Posterior cingulate gyrus (tissue), 11 donors: ENCODE measurements at regions not wholly inside any gene's neighbourhood (a gene's known extent, or its start where the extent isn't known, plus 50 kb on each side); places are given as distances from the start of the nearest gene placed in this dataset.
A peak's percentile ranks its signal among the peaks of the same experiment; 100 is the strongest.
"Not testable (repeated sequence)": the region's sequence is repeated elsewhere in the genome, so short reads cannot be mapped to it uniquely, and the experiment has no call there.

ENCODE experiments used
- DNase-seq, 10 donors: peaks; one replicate each; pipeline versions ENCODE4 v3.0.0 to v3.0.0-alpha.2; 2020 to 2021; ENCODE audit warnings: mixed read lengths in 3 of 10
- intact Hi-C: fragments of 100-400 bp; cut with DNase I; formaldehyde crosslinking; loops from one replicate; pipeline ENCODE4 v1.15.1; 2023

GRCh38 chr14:39568809-39569538, 136.7 kb upstream of the FBXO33 start:
- no peak for DNase-seq
- intact Hi-C loops, result no loop called here

- DNase-seq, result no peak
These were observed 134.6 kb upstream of the FBXO33 start for GRCh38 chr14:39566795-39567194.

GRCh38 chr14:39563361-39563760, 131.1 kb upstream of the FBXO33 start:
- DNase-seq, result no peak
- intact Hi-C loops, result no loop called here

More at GRCh38 chr14:39566795-39567194, 134.6 kb upstream of the FBXO33 start:
- intact Hi-C loops, result no loop called here

- intact Hi-C loops, result no loop called here
- DNase-seq, result no peak
These were observed 129.9 kb upstream of the FBXO33 start for GRCh38 chr14:39562175-39562574.

GRCh38 chr14:39558525-39558924, 126.3 kb upstream of the FBXO33 start:
- intact Hi-C loops, result no loop called here
- no peak for DNase-seq

GRCh38 chr14:39555749-39556148, 123.5 kb upstream of the FBXO33 start:
- intact Hi-C loops, result no loop called here
- DNase-seq, result peak in 2 of 10 donors; percentile 10 to 16

- intact Hi-C loops, result no loop called here
- DNase-seq, result no peak
These were observed 122.3 kb upstream of the FBXO33 start for GRCh38 chr14:39554576-39554975.

GRCh38 chr14:39548358-39548757, 116.1 kb upstream of the FBXO33 start:
- DNase-seq, result no peak
- intact Hi-C loops, result no loop called here

GRCh38 chr14:39547845-39548244, 115.6 kb upstream of the FBXO33 start:
- no peak for DNase-seq
- intact Hi-C loops, result no loop called here

GRCh38 chr14:39505812-39506211, 73.6 kb upstream of the FBXO33 start:
- intact Hi-C loops, result no loop called here
- DNase-seq, result no peak

GRCh38 chr14:39500253-39500652, 68.0 kb upstream of the FBXO33 start:
- intact Hi-C loops, result no loop called here
- no peak for DNase-seq

- intact Hi-C loops, result no loop called here
- DNase-seq, result no peak
These were observed 67.3 kb upstream of the FBXO33 start for GRCh38 chr14:39499514-39499913.

- intact Hi-C loops, result not testable (repeated sequence)
These were observed 65.4 kb upstream of the FBXO33 start for GRCh38 chr14:39497677-39498076.

GRCh38 chr14:39492267-39492666, 60.0 kb upstream of the FBXO33 start:
- DNase-seq, result no peak
- intact Hi-C loops, result no loop called here

More at GRCh38 chr14:39497677-39498076, 65.4 kb upstream of the FBXO33 start:
- DNase-seq, result not testable (repeated sequence)

GRCh38 chr14:39491134-39491571, 58.9 kb upstream of the FBXO33 start:
- intact Hi-C loops, result no loop called here
- DNase-seq, result no peak

- peak in 9 of 10 donors; percentile 20 to 89 (median 46) for DNase-seq
- intact Hi-C loops, result no loop called here
These were observed 56.4 kb upstream of the FBXO33 start for GRCh38 chr14:39488600-39488999.

- no peak for DNase-seq
- intact Hi-C loops, result no loop called here
These were observed 51.4 kb upstream of the FBXO33 start for GRCh38 chr14:39483682-39484081.
